ENCODE measurements at regions not wholly inside any gene's neighbourhood (a gene's known extent, or its start where the extent isn't known, plus 50 kb on each side); places are given as distances from the start of the nearest gene placed in this dataset.

DNA sequence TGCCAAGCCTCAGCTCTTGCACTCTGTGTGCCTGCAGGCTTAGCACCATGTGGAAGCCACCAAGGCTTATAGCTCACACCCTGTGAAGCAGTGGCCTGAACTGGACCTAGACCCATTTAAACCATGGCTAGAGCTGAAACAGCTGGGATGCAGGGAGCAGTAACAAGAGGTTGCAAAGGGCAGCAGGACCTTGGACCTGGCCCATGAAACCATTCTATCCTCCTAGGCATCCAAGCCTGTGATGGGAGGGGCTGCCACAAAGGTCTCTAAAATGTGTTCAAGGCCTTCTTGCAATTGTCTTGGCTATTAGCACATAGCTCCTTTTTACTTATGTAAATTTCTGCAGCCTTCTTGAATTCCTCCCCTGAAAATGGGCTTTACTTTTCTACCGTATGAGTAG, 57.9 kb upstream of the NPAP1 start:
- H3K36me3 Mint-ChIP-seq (ENCODE audit: insufficient read depth in 1 of 3, low read depth in 3 of 3) = peaks cover 14 to 45% (median 31%) of the 10 kb centered on the region in 3 experiments

More for the DNA sequence above, 57.9 kb upstream of the NPAP1 start:
- no peak overlapping the region for H2BK120ac ChIP-seq (ENCODE audit: low read depth, low read length, poor library complexity, severe bottlenecking)
- H3T11ph ChIP-seq (ENCODE audit: low read length) = no peak overlapping the region
- no peaks in the 10 kb centered on the region for H3K23me2 ChIP-seq (ENCODE audit: insufficient read length, low read depth, low read length, poor library complexity, severe bottlenecking)
- no peaks in the 10 kb centered on the region for H3K79me1 ChIP-seq (ENCODE audit: insufficient read depth, low read depth, low read length, poor library complexity, severe bottlenecking)
- no peak overlapping the region for H4K91ac ChIP-seq (ENCODE audit: insufficient read length, low read depth, low read length)
- no peaks in the 10 kb centered on the region for H3K79me2 ChIP-seq (ENCODE audit: insufficient read depth, low read length)
- H2BK15ac ChIP-seq (ENCODE audit: low read depth, low read length) = no peak overlapping the region
- H3K18ac ChIP-seq (ENCODE audit: insufficient read length, low read depth, low read length) = no peak overlapping the region
- no peak overlapping the region for H2BK12ac ChIP-seq (ENCODE audit: insufficient read length, low read depth, low read length)
- H3K9me3 Mint-ChIP-seq = peaks cover 85% of the 10 kb centered on the region in 2 experiments
- no peak overlapping the region for H2AFZ ChIP-seq (ENCODE audit: low read length)
- no peak overlapping the region for H4K5ac ChIP-seq (ENCODE audit: insufficient read length, low read depth, low read length)
- H3K23ac ChIP-seq (ENCODE audit: insufficient read length, low read depth, low read length) = no peak overlapping the region
- no CpG with 5 or more reads among the region's 1 CpG for WGBS (ENCODE audit: extremely low coverage, insufficient read length, low lambda C conversion rate)
- no peak overlapping the region for H3K4me3 Mint-ChIP-seq
- no peak overlapping the region for H2AK5ac ChIP-seq (ENCODE audit: insufficient read length, low read length)
- H2BK20ac ChIP-seq (ENCODE audit: low read depth, low read length, poor library complexity, severe bottlenecking) = no peak overlapping the region
- no peak for DNase-seq
- H4K20me1 ChIP-seq (ENCODE audit: control insufficient read depth, insufficient read depth, insufficient read length) = no peaks in the 10 kb centered on the region
- no peak overlapping the region for H3K4me2 ChIP-seq (ENCODE audit: insufficient read depth, insufficient read length, low read length)
- no peak overlapping the region for H3K9ac ChIP-seq (ENCODE audit: extremely low read depth, insufficient read length, low read length)
- H3K4ac ChIP-seq (ENCODE audit: low read depth, low read length) = no peak overlapping the region
- no peaks in the 10 kb centered on the region for H3K4me1 ChIP-seq (ENCODE audit: insufficient read depth, low read length)
- no peak overlapping the region for H3K27ac ChIP-seq (ENCODE audit: insufficient read length, low read depth, low read length)
- no peaks in the 10 kb centered on the region for H3K27me3 Mint-ChIP-seq (ENCODE audit: low read depth)
- no peak overlapping the region for H3K56ac ChIP-seq (ENCODE audit: insufficient read length, low read depth, low read length)
- H2BK5ac ChIP-seq (ENCODE audit: insufficient read length, low read length) = no peak overlapping the region
- no peak overlapping the region for H3K27ac Mint-ChIP-seq
- H4K8ac ChIP-seq (replicated peaks; ENCODE audit: insufficient read length, low read depth, low read length) = no peak overlapping the region
- TF ChIP-seq, protein P1, sequence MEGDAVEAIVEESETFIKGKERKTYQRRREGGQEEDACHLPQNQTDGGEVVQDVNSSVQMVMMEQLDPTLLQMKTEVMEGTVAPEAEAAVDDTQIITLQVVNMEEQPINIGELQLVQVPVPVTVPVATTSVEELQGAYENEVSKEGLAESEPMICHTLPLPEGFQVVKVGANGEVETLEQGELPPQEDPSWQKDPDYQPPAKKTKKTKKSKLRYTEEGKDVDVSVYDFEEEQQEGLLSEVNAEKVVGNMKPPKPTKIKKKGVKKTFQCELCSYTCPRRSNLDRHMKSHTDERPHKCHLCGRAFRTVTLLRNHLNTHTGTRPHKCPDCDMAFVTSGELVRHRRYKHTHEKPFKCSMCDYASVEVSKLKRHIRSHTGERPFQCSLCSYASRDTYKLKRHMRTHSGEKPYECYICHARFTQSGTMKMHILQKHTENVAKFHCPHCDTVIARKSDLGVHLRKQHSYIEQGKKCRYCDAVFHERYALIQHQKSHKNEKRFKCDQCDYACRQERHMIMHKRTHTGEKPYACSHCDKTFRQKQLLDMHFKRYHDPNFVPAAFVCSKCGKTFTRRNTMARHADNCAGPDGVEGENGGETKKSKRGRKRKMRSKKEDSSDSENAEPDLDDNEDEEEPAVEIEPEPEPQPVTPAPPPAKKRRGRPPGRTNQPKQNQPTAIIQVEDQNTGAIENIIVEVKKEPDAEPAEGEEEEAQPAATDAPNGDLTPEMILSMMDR (conservative IDR thresholded peaks at IDR 0.05) = no peak
- peaks cover 44% of the 10 kb centered on the region for H3K9me3 ChIP-seq (ENCODE audit: control insufficient read depth, low read depth, low read length)
- no peak overlapping the region for H3K14ac ChIP-seq (ENCODE audit: insufficient read depth, low read length)
- no peaks in the 10 kb centered on the region for H3K27me3 ChIP-seq (ENCODE audit: insufficient read depth, low read length)
- no peaks in the 10 kb centered on the region; a peak in 1 of 4 replicates for H3K4me1 Mint-ChIP-seq
